HUES64 (cell line): ENCODE measurements at regions not wholly inside any gene's neighbourhood (a gene's known extent, or its start where the extent isn't known, plus 50 kb on each side); places are given as distances from the start of the nearest gene placed in this dataset.
"Not testable (repeated sequence)": the region's sequence is repeated elsewhere in the genome, so short reads cannot be mapped to it uniquely, and the experiment has no call there.

Experiments used
- H3K27ac ChIP-seq: 2 replicates; pipeline ENCODE4 v1.7.0; 2013; ENCODE audit warnings: low read depth, low read length, inconsistent platforms
- H3K27me3 ChIP-seq: 2 replicates; pipeline ENCODE4 v1.6.1; 2013; ENCODE audit warnings: mild to moderate bottlenecking, low read length; ENCODE audit not compliant: insufficient read depth
- H3K36me3 ChIP-seq: 2 replicates; pipeline ENCODE4 v1.6.1; 2013; ENCODE audit warnings: mild to moderate bottlenecking, low read length; ENCODE audit not compliant: insufficient read depth
- H3K4me1 ChIP-seq: 2 replicates; pipeline ENCODE4 v1.6.1; 2013; ENCODE audit warnings: mild to moderate bottlenecking, low read length, moderate library complexity; ENCODE audit not compliant: insufficient read depth
- H3K4me3 ChIP-seq: 2 replicates; pipeline ENCODE4 v1.5.1; 2013; ENCODE audit warnings: mild to moderate bottlenecking, low read length, moderate library complexity
- H3K9ac ChIP-seq: 2 replicates; pipeline ENCODE4 v1.6.1; 2013; ENCODE audit warnings: mild to moderate bottlenecking, low read depth, low read length
- H3K9me3 ChIP-seq: 2 replicates; pipeline ENCODE4 v1.6.1; 2013; ENCODE audit warnings: low read depth, low read length; ENCODE audit not compliant: insufficient read depth
- WGBS: fragments of 150-250, 120-280 bp; methylation state at CpG from one replicate; pipeline ENCODE4 v1.1.7; 2013; ENCODE audit warnings: missing lambda C conversion rate; 5-methylcytosine and 5-hydroxymethylcytosine counted together

DNA sequence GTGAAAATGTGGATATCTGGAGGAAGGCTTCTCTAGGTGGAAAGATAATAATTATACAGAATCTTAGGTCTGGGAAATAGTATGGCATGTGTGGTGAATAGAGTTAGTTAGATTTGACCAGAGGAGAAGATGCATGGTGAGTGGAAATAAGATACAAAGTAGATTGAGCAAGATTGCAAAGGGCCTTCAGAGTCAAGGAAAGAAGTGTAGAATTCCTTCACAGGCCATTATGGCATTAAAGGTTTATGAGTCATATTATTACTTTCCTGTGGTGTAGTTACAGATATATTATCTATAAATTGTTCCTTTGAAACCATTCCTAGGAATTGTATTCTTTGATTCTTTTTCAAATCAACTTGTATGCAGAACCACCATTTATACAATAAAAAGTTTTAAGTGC lies 660.3 kb downstream of the SI start:
- no peaks in the 10 kb centered on the region for H3K9me3 ChIP-seq

DNA sequence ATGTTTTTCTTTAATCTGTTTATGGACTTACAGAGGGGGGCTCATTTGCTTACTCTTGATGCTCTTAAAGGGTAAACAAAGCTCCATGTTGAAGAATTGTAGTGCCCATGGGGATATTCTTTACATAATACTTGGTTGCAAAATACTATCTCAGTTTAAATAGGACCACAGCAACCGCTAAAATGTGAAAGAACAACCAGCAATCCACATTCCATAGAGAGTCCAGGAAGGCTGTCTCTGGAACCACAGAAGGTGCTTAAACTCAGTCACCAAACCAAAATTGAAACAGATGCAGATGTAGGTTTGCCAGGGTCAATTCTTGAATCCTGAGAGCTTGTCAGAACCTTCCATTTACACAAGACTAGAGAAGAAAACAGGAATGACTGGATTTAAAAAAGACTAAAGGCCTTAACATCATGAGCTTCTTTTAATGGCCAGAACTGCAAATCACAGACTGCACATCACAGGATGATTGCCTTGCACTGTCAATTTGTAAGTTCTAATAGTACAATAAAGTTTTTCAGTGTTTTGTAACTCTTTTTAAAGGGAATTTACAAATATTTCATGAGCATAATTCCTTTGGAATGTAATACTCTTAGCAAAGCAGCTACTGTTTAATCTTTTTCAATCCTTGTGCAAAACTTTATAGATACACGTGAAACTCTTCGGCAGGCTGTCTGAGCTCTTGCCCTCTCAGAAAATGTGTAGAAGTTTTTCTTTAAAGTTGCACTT lies 661.6 kb downstream of the SI start:
- Histone ChIP-seq H3K9ac (no peak overlapping the region), H3K4me1 (no peaks in the 10 kb centered on the region; the same call in 1 of the 2 replicates), H3K27me3 (no peaks in the 10 kb centered on the region), H3K9me3 (no peaks in the 10 kb centered on the region), H3K4me3 (no peak overlapping the region), H3K36me3 (no peaks in the 10 kb centered on the region), H3K27ac (no peak overlapping the region)
- 86% methylated on average over 3 of the region's 3 CpGs for WGBS

More for the DNA sequence above, 660.3 kb downstream of the SI start:
- Histone ChIP-seq H3K4me3 (no peak overlapping the region), H3K27ac (no peak overlapping the region), H3K4me1 (no peaks in the 10 kb centered on the region; the same call in 1 of the 2 replicates), H3K27me3 (no peaks in the 10 kb centered on the region), H3K9ac (no peak overlapping the region), H3K36me3 (no peaks in the 10 kb centered on the region)

DNA sequence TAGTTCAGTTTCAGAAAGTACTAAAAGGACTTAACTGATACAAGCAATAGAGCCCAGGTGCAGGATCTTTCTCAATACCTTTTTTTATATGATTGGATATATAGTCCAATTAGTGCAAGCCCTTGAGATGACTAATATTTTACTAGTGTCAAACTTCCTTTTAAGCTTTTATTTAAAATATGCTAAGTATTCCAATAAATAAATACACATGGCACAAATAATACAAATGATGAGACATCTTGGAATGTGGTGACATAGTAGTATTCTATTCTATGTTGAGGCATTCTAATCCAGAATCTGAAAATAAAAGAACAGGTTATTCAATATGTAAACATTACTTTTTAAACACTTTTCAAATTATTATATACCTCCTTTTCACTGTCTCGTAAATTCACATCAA lies 670.0 kb downstream of the SI start:
- H3K9me3 ChIP-seq = no peaks in the 10 kb centered on the region
- H3K4me3 ChIP-seq = no peak overlapping the region
- H3K27me3 ChIP-seq = no peaks in the 10 kb centered on the region
- 100% methylated on average over 1 of the region's 1 CpG for WGBS
- H3K9ac ChIP-seq = no peak overlapping the region
- H3K4me1 ChIP-seq = peaks cover 6% of the 10 kb centered on the region; the same call in 1 of the 2 replicates
- no peak overlapping the region for H3K27ac ChIP-seq
- H3K36me3 ChIP-seq = no peaks in the 10 kb centered on the region

DNA sequence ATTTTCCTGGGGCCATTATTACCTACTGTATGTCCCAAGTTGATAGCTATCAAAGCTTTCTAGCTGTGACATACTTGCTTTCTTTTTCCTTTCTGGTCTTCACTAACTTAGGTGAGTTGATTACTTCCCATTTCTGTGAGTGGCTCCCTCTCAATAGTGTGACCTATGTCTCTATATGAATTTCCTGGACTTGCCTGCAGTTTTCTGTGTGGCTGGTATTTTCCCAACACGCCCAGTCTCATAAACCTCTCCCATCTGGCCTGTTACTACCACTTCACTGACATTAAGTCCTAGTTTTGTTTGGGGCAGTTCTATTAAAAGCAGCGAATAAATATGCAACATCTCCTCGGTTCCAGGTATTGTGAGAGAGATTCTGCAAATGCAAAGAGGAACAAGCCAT lies 671.2 kb downstream of the SI start:
- Histone ChIP-seq H3K27me3 (no peaks in the 10 kb centered on the region), H3K4me3 (no peak overlapping the region), H3K9me3 (no peaks in the 10 kb centered on the region), H3K27ac (no peak overlapping the region), H3K9ac (no peak overlapping the region), H3K36me3 (no peaks in the 10 kb centered on the region), H3K4me1 (peaks cover 6% of the 10 kb centered on the region; the same call in 1 of the 2 replicates)
- WGBS = 95% methylated on average over 3 of the region's 3 CpGs

DNA sequence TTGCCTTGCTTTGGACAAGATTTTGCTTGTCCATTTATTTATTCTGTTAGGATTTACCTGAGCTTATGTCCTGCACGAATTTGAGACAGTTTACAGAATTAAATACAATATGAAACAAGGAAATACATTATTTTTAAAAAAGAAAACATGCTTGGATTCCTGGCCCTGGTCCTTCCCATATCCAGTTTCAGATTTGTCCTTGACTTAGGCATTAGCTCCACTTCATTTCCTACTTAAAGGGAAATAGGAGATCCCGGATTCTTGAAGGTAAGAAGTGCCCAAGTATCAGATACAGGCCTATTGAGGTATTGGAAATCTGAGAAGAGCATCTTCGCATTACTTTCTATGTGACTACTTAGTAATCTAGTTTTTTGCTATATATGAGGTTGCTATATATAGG lies 672.0 kb downstream of the SI start:
- H3K9me3 ChIP-seq = no peaks in the 10 kb centered on the region
- H3K27me3 ChIP-seq = no peaks in the 10 kb centered on the region
- 94% methylated on average over 3 of the region's 3 CpGs for WGBS
- H3K4me1 ChIP-seq = peaks cover 6% of the 10 kb centered on the region; the same call in 1 of the 2 replicates
- no peak overlapping the region for H3K4me3 ChIP-seq
- H3K36me3 ChIP-seq = no peaks in the 10 kb centered on the region
- no peak overlapping the region for H3K27ac ChIP-seq
- H3K9ac ChIP-seq = no peak overlapping the region

DNA sequence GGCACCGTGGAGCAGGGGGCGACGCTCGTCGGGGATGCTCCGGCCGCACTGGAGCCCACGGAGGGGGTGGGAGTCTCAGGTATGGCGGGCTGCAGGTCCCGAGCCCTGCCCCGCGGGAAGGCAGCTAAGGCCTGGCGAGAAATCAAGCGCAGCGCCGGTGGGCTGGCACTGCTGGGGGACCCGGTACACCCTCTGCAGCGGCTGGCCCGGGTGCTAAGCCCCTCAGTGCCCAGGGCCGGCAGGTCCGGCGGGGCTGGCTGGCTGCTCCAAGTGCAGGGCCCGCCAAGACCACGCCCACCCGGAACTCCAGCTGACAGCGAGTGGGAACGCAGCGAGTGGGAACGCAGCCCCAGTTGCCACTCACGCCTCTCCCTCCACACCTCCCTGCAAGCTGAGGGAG lies 676.4 kb downstream of the SI start:
- Histone ChIP-seq H3K9me3 (no peaks in the 10 kb centered on the region), H3K36me3 (no peaks in the 10 kb centered on the region), H3K27me3 (no peaks in the 10 kb centered on the region), H3K4me3 (no peak overlapping the region), H3K27ac (no peak overlapping the region), H3K4me1 (peaks cover 6% of the 10 kb centered on the region; the same call in 1 of the 2 replicates), H3K9ac (no peak overlapping the region)
- WGBS = 97% methylated on average over 30 of the region's 30 CpGs

DNA sequence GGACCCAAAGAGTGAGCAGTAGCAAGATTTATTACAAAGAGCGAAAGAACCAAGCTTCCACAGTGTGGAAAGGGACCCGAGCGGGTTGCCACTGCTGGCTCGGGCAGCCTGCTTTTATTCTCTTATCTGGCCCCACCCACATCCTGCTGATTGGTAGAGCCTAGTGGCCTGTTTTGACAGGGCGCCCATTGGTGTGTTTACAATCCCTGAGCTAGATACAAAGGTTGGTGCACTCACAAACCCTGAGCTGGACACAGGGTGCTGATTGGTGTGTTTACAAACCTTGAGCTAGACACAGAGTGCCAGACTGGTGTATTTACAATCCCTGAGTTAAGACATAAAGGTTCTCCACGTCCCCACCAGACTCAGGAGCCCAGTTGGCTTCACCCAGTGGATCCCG lies 676.9 kb downstream of the SI start:
- not testable (repeated sequence) for H3K4me1 ChIP-seq, H3K4me3 ChIP-seq, H3K27me3 ChIP-seq, H3K9ac ChIP-seq, H3K36me3 ChIP-seq, H3K27ac ChIP-seq, H3K9me3 ChIP-seq
- WGBS = 93% methylated on average over 7 of the region's 7 CpGs

DNA sequence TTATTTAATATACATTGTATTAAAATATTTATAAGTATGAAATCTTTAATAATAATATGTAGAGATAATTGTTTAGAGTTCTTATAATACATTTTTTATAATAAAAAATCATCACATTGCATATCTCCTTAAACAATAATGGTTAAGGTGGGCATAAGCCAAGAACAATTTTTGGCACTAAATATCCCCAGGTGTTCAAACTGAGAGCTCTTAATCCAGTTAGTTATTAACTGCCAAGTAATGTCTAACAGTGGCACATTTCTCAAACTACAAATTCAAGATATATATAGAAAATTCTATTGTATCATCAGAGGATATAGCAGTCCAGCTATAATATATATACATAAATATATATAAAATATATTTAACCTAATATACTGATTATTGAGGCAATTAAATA lies 680.8 kb downstream of the SI start:
- Histone ChIP-seq H3K4me1 (peaks cover 5% of the 10 kb centered on the region; the same call in 1 of the 2 replicates), H3K27me3 (no peaks in the 10 kb centered on the region), H3K9me3 (no peaks in the 10 kb centered on the region), H3K36me3 (no peaks in the 10 kb centered on the region), H3K9ac (no peak overlapping the region), H3K4me3 (no peak overlapping the region), H3K27ac (no peak overlapping the region)

DNA sequence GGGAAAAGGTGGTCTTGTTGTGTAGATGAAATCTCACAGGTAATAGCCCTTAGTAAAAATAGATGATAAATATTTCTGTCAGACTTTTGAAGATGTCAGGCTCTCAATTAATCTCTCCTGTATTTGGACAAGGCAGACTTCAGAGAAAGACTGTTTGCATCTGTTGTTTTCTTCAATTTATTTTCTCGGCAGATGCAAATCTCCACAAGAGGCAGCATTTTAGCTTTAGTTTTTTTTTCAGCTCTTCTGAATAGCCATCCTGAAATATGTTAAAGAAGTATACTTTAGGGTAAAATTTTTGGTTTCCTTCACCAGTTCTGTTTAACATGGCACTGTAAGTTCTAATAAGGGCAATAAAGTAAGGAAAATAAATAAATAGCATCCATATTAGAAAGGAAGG lies 685.1 kb downstream of the SI start:
- Histone ChIP-seq H3K9ac (no peak overlapping the region), H3K4me1 (peaks cover 5% of the 10 kb centered on the region; the same call in 1 of the 2 replicates)

DNA sequence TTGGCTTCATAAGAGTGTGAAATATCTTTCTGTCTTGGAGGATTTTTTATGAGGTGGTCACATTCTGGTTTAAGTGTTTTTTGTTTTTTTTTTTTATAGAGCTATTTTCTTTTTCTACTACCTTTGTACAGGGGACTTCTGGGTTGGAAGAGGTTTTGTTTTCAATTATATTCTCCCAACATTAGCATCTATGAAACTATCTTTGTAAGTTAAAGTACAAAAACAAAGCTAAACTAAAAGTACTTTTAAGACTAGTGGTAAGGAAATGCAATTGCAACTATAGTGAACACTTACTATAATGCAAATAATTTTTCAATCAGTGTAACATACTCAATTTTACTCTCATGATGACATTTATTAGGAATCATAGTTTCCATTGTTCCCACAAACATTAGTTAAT lies 688.2 kb downstream of the SI start:
- H3K27me3 ChIP-seq = no peaks in the 10 kb centered on the region
- H3K9ac ChIP-seq = no peak overlapping the region

More for the DNA sequence above, 685.1 kb downstream of the SI start:
- Histone ChIP-seq H3K9me3 (no peaks in the 10 kb centered on the region), H3K27ac (no peak overlapping the region), H3K36me3 (no peaks in the 10 kb centered on the region), H3K27me3 (no peaks in the 10 kb centered on the region), H3K4me3 (no peak overlapping the region)
- 67% methylated on average over 1 of the region's 1 CpG for WGBS

DNA sequence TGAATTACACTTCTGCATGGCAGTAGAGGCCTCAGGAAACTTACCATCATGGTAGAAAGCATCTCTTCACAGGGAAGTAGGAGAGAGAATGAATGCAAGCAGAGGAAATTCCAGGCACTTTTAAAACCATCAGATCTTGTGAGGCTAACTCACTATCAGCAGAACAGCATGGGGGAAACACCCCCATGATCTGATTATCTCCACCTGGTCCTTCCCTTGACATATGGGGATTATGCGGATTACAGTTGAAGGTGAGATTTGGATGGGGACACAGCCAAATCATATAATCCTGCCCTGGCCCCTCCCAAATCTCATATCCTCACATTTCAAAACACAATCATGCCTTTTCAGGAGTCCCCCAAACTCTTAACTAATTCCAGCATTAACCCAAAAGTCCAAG lies 691.1 kb downstream of the SI start:
- no peak overlapping the region for H3K27ac ChIP-seq
- WGBS = 100% methylated on average over 1 of the region's 1 CpG
- H3K36me3 ChIP-seq = no peaks in the 10 kb centered on the region
- H3K4me3 ChIP-seq = no peak overlapping the region
- no peak overlapping the region for H3K9ac ChIP-seq
- H3K4me1 ChIP-seq = no peaks in the 10 kb centered on the region
- no peaks in the 10 kb centered on the region for H3K9me3 ChIP-seq
- H3K27me3 ChIP-seq = no peaks in the 10 kb centered on the region

More for the DNA sequence above, 688.2 kb downstream of the SI start:
- no peak overlapping the region for H3K4me3 ChIP-seq
- H3K4me1 ChIP-seq = peaks cover 5% of the 10 kb centered on the region; the same call in 1 of the 2 replicates
- H3K9me3 ChIP-seq = no peaks in the 10 kb centered on the region
- no peak overlapping the region for H3K27ac ChIP-seq
- H3K36me3 ChIP-seq = no peaks in the 10 kb centered on the region

DNA sequence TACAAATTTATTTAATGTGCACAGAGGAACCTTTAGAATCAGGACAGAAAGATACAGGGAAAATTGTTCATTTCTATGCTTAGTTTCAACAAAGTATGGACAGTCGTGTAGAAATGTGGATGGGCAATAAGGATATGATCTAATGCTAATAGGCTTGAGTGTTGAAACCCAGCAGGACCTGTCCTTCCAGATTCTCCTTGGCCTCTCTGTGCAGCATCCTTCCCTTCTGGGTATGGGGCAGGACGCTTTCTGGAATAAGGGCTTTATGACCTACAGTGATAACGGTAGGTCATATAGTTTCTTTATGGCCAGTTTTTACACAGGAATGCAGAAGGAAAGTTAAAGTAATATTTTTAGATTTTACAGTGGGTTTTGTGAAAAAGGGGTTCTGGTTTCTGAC lies 698.1 kb downstream of the SI start:
- WGBS = 95% methylated on average over 3 of the region's 3 CpGs
- no peak overlapping the region for H3K9ac ChIP-seq
- no peaks in the 10 kb centered on the region for H3K27me3 ChIP-seq
- no peaks in the 10 kb centered on the region for H3K9me3 ChIP-seq
- no peak overlapping the region for H3K4me3 ChIP-seq
- no peak overlapping the region for H3K27ac ChIP-seq
- no peaks in the 10 kb centered on the region for H3K36me3 ChIP-seq
- H3K4me1 ChIP-seq = no peaks in the 10 kb centered on the region
